Activated naive CD4-positive, alpha-beta T cell treated with anti-CD3 and anti-CD28 coated beads, Interleukin-2, amount 50 U/mL, for 24 hours (primary cell): ENCODE measurements at regions not wholly inside any gene's neighbourhood (a gene's known extent, or its start where the extent isn't known, plus 50 kb on each side); places are given as distances from the start of the nearest gene placed in this dataset.

ENCODE experiments used
- H3K27ac Mint-ChIP-seq: one replicate; pipeline ENCODE4 v1.8.0; 2021; ENCODE audit warnings: mild to moderate bottlenecking, mixed read lengths
- H3K27me3 Mint-ChIP-seq: one replicate; pipeline ENCODE4 v1.8.0; 2021; ENCODE audit warnings: mixed read lengths
- H3K36me3 Mint-ChIP-seq: one replicate; pipeline ENCODE4 v1.8.0; 2021; ENCODE audit warnings: mixed read lengths
- H3K4me1 Mint-ChIP-seq: one replicate; pipeline ENCODE4 v1.8.0; 2021; ENCODE audit warnings: mixed read lengths
- H3K4me3 Mint-ChIP-seq: one replicate; pipeline ENCODE4 v1.8.0; 2021; ENCODE audit warnings: mild to moderate bottlenecking, mixed read lengths
- H3K9me3 Mint-ChIP-seq: one replicate; pipeline ENCODE4 v1.8.0; 2021; ENCODE audit warnings: mixed read lengths

DNA sequence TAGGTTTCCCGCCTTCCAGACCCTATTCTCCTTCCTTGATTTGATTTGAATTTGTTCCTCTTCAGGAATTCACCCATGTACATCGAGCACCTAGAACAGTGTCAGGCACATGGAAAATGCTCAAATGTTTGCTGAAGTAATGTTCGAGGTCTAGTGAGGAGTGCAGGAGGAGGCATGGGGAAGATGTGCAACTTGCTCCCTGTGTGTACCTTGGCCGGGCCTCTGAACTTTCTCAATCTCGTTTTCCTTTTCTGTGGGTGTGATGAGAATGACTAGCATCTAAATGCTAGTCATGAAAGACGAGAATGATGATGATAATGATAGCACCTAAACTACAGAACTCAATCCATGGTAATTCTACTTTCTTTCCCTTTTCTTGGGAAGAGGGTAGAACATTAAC is 279.1 kb upstream of the PLET1 start:
- peaks cover 5% of the 10 kb centered on the region for H3K27me3 Mint-ChIP-seq
- H3K4me1 Mint-ChIP-seq, result peaks cover 27% of the 10 kb centered on the region
- H3K36me3 Mint-ChIP-seq, result no peaks in the 10 kb centered on the region
- H3K9me3 Mint-ChIP-seq, result no peaks in the 10 kb centered on the region
- H3K4me3 Mint-ChIP-seq, result no peak overlapping the region
- H3K27ac Mint-ChIP-seq, result no peak overlapping the region

- no peak overlapping the region for H3K4me3 Mint-ChIP-seq
- H3K27ac Mint-ChIP-seq, result no peak overlapping the region
Observed at GRCh38 chr11:112540261-112540660, 279.6 kb upstream of the PLET1 start.

DNA sequence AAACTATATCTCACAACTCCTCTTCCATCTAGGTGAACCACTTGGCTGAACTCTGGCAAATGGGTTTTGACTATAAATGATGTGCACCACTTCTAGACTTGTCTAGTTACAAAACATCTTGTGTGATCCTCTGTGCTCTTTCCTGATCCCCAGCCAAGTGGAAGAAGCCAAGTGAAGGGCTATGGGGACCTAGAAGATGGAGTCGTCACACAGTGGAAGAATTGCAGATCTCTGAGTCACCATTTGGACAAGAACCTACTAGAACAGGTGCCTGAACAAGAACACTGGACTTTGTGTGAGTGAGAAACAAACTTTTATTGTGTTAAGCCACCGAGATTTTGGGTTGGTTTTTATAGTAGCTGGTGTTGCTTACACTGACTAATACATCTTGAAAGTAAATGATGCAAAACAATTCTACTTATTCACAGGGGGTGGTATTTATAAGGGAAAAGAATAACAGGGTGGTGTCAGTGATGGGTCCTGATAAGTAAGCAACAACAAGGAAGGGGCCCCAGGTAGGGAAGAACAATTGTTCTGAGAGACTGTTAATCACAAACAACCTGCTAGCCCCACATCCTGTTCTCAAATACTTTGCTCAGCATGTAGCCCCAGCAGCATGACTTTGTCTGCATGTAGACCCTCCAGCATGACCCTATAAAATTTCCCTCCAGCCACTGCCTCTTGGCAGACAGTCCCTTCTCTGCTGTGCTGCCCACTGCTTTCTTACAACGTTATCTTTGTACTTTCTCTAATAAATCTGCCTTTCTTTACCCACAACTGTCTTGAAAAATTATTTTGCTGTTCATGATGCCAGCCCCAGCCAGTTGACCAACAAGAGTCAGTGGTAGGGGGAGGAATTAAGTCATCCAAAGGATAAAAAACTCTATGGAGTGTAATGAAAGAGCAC is 280.7 kb upstream of the PLET1 start:
- no peaks in the 10 kb centered on the region for H3K36me3 Mint-ChIP-seq
- H3K27ac Mint-ChIP-seq, result no peak overlapping the region
- peaks cover 27% of the 10 kb centered on the region for H3K4me1 Mint-ChIP-seq
- peaks cover 3% of the 10 kb centered on the region for H3K27me3 Mint-ChIP-seq
- H3K4me3 Mint-ChIP-seq, result no peak overlapping the region
- H3K9me3 Mint-ChIP-seq, result no peaks in the 10 kb centered on the region

More at GRCh38 chr11:112540261-112540660, 279.6 kb upstream of the PLET1 start:
- Mint-ChIP-seq H3K36me3 (no peaks in the 10 kb centered on the region), H3K9me3 (no peaks in the 10 kb centered on the region), H3K27me3 (peaks cover 5% of the 10 kb centered on the region), H3K4me1 (peaks cover 27% of the 10 kb centered on the region)

DNA sequence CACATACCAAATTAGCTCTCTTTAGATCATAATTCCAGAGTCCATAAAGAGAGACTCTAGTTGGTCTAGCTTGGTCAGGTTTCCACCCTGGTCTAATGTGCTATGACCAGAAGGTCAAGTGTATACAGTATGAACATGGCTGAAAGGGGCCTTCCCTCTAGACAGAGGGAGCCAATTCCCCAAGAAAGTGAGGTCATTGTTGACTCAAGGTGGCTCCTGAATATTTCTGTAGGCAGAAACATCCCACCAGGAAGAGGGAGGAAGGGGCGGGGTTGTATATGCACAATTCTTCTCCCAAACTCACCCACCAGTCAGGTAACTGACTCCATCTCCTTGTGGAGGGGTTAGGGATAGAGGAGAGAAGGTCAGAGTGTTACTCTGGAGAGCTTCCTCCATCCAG is 281.8 kb upstream of the PLET1 start:
- Mint-ChIP-seq H3K27me3 (no peaks in the 10 kb centered on the region), H3K27ac (no peak overlapping the region), H3K9me3 (no peaks in the 10 kb centered on the region), H3K4me1 (peaks cover 27% of the 10 kb centered on the region), H3K4me3 (no peak overlapping the region), H3K36me3 (no peaks in the 10 kb centered on the region)

DNA sequence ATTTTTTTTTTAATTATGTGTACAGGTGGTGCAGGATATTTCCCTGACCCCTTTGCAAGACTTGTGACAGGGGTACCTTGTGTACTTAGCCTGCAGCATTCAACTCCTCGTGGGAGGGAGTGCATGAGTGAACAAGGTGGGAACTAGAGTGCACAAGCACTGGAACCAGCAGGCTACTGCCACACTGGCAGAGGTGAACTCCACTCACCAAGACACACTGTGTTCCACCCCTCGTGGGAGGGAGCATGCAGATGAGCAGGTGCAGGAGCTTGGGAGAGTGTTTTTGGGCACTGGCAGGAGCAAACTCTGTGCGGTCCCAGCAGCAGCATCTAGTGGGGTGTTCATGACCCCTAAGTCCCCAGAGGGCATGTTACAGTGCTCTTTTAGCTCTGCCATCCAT is 282.7 kb upstream of the PLET1 start:
- Mint-ChIP-seq H3K27ac (no peak overlapping the region), H3K36me3 (no peaks in the 10 kb centered on the region), H3K4me1 (peaks cover 27% of the 10 kb centered on the region), H3K9me3 (no peaks in the 10 kb centered on the region), H3K4me3 (no peak overlapping the region), H3K27me3 (no peaks in the 10 kb centered on the region)

DNA sequence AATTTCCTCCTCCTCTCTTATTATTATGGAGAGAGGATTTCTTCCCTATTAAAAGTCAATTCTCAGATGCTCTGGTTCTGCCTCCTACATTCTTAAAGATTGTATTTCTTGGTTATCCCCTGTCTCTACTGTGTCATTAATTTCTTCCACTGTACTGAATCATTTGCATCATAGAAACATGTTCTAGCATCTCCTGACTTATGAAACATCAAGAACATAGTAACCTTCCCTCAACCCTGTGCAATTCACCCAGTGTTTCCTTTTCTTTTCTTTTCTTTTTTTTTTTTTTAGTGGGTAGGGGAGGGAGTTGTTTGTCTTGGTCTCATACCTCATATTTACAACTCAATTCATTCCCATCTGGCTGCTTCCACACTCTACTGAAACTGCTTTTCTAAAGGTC is 288.0 kb upstream of the PLET1 start:
- Mint-ChIP-seq H3K4me3 (no peak overlapping the region), H3K36me3 (no peaks in the 10 kb centered on the region), H3K27me3 (no peaks in the 10 kb centered on the region), H3K9me3 (no peaks in the 10 kb centered on the region), H3K27ac (no peak overlapping the region), H3K4me1 (peaks cover 5% of the 10 kb centered on the region)

DNA sequence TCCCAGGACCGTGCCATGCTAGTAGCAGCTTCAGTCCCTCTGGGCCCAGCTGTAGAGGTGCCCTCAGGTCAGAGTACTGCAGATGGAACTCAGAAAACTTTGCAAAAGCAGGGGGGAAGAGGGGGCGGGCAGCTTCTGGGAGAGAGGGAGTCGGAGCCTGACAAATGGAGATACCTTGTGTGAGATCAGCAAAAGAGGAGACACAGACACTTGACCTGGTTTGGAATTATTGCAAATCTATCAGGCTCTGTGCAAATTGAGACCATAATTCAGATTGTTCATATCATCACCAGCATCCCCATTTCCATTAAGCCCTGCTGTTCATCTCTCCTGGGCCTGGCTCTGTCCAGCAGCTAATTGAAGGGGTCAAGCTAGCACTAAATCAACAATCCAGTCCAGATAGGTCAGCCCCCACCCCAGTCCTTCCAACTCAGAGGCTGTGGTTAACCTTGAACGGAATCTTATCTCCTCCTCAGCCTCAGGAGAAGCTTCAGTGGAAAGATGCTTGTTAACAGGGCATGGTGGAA is 292.6 kb upstream of the PLET1 start:
- H3K4me3 Mint-ChIP-seq, result no peak overlapping the region
- peaks cover 4% of the 10 kb centered on the region for H3K4me1 Mint-ChIP-seq
- no peaks in the 10 kb centered on the region for H3K36me3 Mint-ChIP-seq
- H3K27ac Mint-ChIP-seq, result no peak overlapping the region
- H3K9me3 Mint-ChIP-seq, result no peaks in the 10 kb centered on the region
- H3K27me3 Mint-ChIP-seq, result no peaks in the 10 kb centered on the region

DNA sequence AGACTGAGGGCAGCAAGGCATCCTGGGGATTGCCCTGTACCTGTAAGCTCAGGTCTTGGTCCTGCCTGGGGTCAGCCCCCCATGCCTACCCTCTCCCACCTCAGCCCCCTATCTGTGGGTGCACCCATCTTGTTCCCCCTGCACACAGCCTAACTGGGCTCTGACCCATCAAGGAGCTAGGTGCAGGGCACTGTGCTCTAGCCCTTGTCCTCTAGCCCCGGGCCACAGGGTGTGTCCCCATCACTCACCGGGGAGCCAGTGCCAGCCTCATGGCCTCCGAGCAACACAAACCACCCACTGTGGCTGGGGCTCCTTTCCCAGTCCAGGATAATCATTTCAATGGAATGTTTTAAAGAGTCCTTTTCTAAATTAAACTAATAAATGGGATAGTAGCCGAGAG is 293.9 kb upstream of the PLET1 start:
- no peaks in the 10 kb centered on the region for H3K9me3 Mint-ChIP-seq
- no peaks in the 10 kb centered on the region for H3K36me3 Mint-ChIP-seq
- peaks cover 4% of the 10 kb centered on the region for H3K4me1 Mint-ChIP-seq
- H3K4me3 Mint-ChIP-seq, result no peak overlapping the region
- H3K27me3 Mint-ChIP-seq, result no peaks in the 10 kb centered on the region
- no peak overlapping the region for H3K27ac Mint-ChIP-seq

- Mint-ChIP-seq H3K27me3 (no peaks in the 10 kb centered on the region), H3K9me3 (no peaks in the 10 kb centered on the region), H3K4me3 (no peak overlapping the region), H3K36me3 (no peaks in the 10 kb centered on the region), H3K4me1 (peaks cover 4% of the 10 kb centered on the region), H3K27ac (no peak overlapping the region)
Observed at GRCh38 chr11:112555491-112556364, 295.1 kb upstream of the PLET1 start.

- Mint-ChIP-seq H3K4me1 (peaks cover 4% of the 10 kb centered on the region), H3K36me3 (no peaks in the 10 kb centered on the region), H3K9me3 (no peaks in the 10 kb centered on the region), H3K4me3 (no peak overlapping the region), H3K27ac (no peak overlapping the region), H3K27me3 (no peaks in the 10 kb centered on the region)
Observed at GRCh38 chr11:112558691-112559090, 298.0 kb upstream of the PLET1 start.

DNA sequence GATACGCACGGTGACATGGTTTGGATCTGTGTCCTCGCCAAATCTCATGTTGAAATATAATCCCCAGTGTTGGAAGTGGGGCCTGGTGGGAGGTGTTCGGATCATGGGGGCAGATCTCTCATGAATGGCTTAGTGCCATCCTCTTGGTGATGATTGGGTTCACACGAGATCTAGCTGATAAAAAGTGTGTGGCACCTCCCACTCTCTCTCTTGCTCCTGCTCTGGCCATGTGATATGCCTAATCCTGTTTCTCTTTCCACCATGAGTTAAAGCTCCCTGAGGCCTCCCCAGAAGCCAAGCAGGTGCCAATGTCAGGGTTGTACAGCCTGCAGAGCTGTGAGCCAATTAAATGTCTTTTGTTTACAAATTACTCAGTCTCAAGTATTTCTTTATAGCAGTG is 303.1 kb upstream of the PLET1 start:
- no peaks in the 10 kb centered on the region for H3K9me3 Mint-ChIP-seq
- H3K27me3 Mint-ChIP-seq, result no peaks in the 10 kb centered on the region
- H3K4me3 Mint-ChIP-seq, result no peak overlapping the region
- H3K36me3 Mint-ChIP-seq, result no peaks in the 10 kb centered on the region
- no peak overlapping the region for H3K27ac Mint-ChIP-seq
- no peaks in the 10 kb centered on the region for H3K4me1 Mint-ChIP-seq

GRCh38 chr11:112564228-112564955 is 303.7 kb upstream of the PLET1 start:
- no peaks in the 10 kb centered on the region for H3K36me3 Mint-ChIP-seq
- no peak overlapping the region for H3K4me3 Mint-ChIP-seq
- no peaks in the 10 kb centered on the region for H3K4me1 Mint-ChIP-seq
- H3K9me3 Mint-ChIP-seq, result no peaks in the 10 kb centered on the region
- no peak overlapping the region for H3K27ac Mint-ChIP-seq
- H3K27me3 Mint-ChIP-seq, result no peaks in the 10 kb centered on the region

DNA sequence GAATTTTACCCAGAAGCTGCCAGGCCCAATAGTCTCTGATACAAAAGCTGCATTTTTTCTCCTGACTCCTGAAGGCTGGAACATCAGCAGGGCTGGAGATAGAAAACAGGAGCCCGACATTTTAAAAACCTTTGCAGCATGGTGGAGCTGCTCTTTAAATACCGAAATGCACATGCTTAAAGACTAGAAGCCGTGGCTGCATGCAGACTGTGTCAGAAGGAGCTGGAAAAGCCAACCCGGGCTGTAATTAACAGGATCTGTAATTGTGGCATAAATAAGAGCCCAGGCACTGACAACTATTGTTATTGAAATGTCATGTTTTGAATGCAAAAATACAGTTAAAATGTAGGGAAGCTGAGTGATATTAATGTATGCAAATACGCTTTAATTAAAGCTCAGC is 304.9 kb upstream of the PLET1 start:
- Mint-ChIP-seq H3K4me1 (no peaks in the 10 kb centered on the region), H3K27ac (no peak overlapping the region), H3K27me3 (no peaks in the 10 kb centered on the region), H3K36me3 (no peaks in the 10 kb centered on the region), H3K9me3 (no peaks in the 10 kb centered on the region), H3K4me3 (no peak overlapping the region)

- Mint-ChIP-seq H3K9me3 (no peaks in the 10 kb centered on the region), H3K36me3 (no peaks in the 10 kb centered on the region), H3K4me1 (no peaks in the 10 kb centered on the region), H3K27me3 (no peaks in the 10 kb centered on the region), H3K27ac (no peak overlapping the region), H3K4me3 (no peak overlapping the region)
Observed at GRCh38 chr11:112566124-112566523, 305.5 kb upstream of the PLET1 start.

DNA sequence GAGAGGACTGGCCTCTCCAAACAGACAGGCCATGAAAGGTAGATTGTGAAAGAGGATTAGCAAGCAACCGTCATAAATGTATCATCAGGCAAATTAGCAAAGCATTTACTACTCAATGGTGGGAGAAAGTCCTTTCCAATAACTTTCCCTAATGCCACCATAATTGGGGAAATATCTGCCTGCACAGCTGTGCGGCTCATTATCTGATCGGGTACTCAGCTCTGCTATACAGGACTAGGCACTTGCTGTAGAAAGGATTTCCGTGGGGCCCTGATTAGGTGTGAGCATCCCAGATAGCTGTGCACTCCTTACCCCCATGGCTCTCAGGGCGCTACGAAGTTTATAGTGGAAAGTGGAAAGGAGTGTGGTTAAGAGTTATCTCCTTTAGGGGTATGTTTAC is 309.7 kb upstream of the PLET1 start:
- Mint-ChIP-seq H3K27me3 (peaks cover 3% of the 10 kb centered on the region), H3K4me3 (no peak overlapping the region), H3K36me3 (no peaks in the 10 kb centered on the region), H3K27ac (no peak overlapping the region), H3K9me3 (no peaks in the 10 kb centered on the region), H3K4me1 (no peaks in the 10 kb centered on the region)
